ENCODE measurements at regions not wholly inside any gene's neighbourhood (a gene's known extent, or its start where the extent isn't known, plus 50 kb on each side); places are given as distances from the start of the nearest gene placed in this dataset.

- TF ChIP-seq YY1 (IDR thresholded peaks at IDR 0.05; ENCODE audit: low read depth) (no peak), RAD21 (IDR thresholded peaks at IDR 0.05; ENCODE audit: low read depth) (no peak), CEBPB (IDR thresholded peaks at IDR 0.05) (no peak), TEAD4 (IDR thresholded peaks at IDR 0.05) (no peak), TAF1 (IDR thresholded peaks at IDR 0.05; ENCODE audit: low read depth) (no peak), EP300 (IDR thresholded peaks at IDR 0.05; ENCODE audit: borderline replicate concordance) (no peak), NFIC (IDR thresholded peaks at IDR 0.05) (no peak), ZBTB7A (IDR thresholded peaks at IDR 0.05; ENCODE audit: low read depth) (no peak)
- TF ChIP-seq, protein P1, sequence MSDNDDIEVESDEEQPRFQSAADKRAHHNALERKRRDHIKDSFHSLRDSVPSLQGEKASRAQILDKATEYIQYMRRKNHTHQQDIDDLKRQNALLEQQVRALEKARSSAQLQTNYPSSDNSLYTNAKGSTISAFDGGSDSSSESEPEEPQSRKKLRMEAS (IDR thresholded peaks at IDR 0.05) = no peak
Measured at GRCh38 chr6:128663238-128663637, 142.8 kb upstream of the PTPRK start.

Data from Ishikawa (cell line).